ENCODE measurements at regions not wholly inside any gene's neighbourhood (a gene's known extent, or its start where the extent isn't known, plus 50 kb on each side); places are given as distances from the start of the nearest gene placed in this dataset.
"Not testable (repeated sequence)": the region's sequence is repeated elsewhere in the genome, so short reads cannot be mapped to it uniquely, and the experiment has no call there.

DNA sequence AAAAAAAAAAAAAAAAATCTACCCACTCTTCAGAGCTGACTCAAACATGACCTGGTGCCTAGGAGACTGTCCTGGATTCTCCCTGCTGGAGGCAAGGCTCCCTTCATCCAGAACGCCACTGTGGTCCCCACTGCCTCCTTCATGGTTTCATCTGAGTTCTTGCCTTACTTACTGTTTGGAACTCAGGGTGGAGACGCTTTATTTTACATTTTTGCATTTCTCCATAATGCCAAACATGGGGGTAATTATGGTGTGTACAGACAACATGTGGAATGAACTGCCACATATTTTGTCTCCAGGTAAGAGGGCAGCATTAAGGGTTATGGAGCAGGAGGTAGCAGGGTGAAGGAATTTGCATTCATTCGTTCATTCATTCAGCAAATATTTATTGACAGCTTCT is 58.1 kb upstream of the KCNK12 start:
- H3K4me3 ChIP-seq (ENCODE audit: insufficient read depth, low read depth, low read length) = no peak overlapping the region
- peaks cover 2% of the 10 kb centered on the region; the same call in 1 of the 2 replicates for H3K27me3 ChIP-seq (ENCODE audit: control insufficient read depth, insufficient read depth, low read length)
- DNase-seq = no peak
- H3K36me3 ChIP-seq (replicated peaks; ENCODE audit: control insufficient read depth, insufficient read depth, low read length) = no peaks in the 10 kb centered on the region

DNA sequence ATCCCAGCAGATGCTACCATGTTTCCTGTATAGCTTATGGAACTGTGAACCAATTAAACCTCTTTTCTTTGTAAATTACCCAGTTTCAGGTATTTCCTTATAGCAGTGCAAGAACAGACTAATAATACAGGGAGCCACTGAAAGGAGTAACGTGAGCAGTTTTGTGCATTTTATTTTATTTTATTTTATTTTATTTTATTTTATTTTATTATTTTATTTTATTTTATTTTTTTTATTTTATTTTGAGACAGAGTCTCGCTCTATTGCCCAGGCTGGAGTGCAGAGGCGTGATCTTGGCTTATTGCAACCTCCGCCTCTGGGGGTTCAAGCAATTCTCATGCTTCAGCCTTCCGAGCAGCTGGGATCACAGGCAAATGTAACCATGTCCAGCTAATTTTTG is 55.9 kb upstream of the KCNK12 start:
- Histone ChIP-seq H3K27me3 (ENCODE audit: control insufficient read depth, insufficient read depth, low read length) (peaks cover 2% of the 10 kb centered on the region; the same call in 1 of the 2 replicates), H3K36me3 (replicated peaks; ENCODE audit: control insufficient read depth, insufficient read depth, low read length) (no peaks in the 10 kb centered on the region), H3K4me3 (ENCODE audit: insufficient read depth, low read depth, low read length) (no peak overlapping the region)
- DNase-seq = no peak

DNA sequence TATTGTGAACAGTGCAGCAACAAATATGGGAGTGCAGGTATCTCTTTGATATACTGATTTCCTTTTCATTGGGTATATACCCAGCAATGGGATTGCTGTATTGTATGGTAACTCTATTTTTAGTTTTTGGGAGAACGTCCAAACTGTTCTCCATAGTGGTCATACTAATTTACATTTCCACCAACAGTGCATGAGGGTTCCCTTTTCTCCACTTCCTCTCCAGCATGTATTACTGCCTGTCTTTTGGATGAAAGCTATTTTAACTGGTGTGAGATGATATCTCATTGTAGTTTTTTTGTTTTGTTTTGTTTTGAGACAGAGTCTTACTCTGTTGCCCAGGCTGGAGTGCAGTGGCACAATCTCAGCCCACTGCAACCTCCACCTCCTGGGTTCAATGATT is 52.4 kb upstream of the KCNK12 start:
- not testable (repeated sequence) for H3K36me3 ChIP-seq (replicated peaks; ENCODE audit: control insufficient read depth, insufficient read depth, low read length); DNase-seq; H3K27me3 ChIP-seq (ENCODE audit: control insufficient read depth, insufficient read depth, low read length); H3K4me3 ChIP-seq (ENCODE audit: insufficient read depth, low read depth, low read length)

DNA sequence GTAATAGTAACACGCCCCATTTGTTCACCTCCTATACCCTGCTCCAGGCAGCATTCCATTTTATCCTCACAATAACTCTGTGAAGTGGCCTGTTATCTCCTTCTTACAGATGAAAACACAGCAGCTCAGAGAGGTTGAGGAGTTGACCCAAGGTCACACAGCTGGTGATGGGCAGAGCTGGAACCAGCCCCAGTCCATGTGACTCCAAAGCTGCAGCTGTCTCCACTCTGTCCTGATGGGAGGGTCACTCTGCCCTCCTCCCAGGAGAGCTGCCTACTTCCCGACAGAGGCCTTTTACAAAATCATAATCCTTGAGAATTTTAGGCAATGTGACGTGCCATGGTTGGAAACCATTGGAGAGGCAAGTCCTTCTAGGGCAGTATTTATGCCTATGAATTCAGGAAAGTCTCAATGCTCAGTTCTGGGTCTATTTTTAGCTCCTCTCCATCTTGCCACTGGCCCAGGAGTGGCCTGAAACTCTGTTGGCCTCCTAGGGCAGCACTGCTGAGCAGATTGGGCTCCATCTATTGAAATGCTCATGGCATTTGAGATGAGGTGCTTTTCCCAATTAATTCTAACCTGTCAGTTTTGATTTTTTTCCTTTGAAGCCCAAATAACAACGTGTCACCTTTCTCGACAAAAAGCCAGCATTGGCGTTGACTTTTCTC is 50.1 kb upstream of the KCNK12 start:
- H3K27me3 ChIP-seq (ENCODE audit: control insufficient read depth, insufficient read depth, low read length) = no peaks in the 10 kb centered on the region
- DNase-seq = no peak
- H3K36me3 ChIP-seq (replicated peaks; ENCODE audit: control insufficient read depth, insufficient read depth, low read length) = no peaks in the 10 kb centered on the region
- no peak overlapping the region for H3K4me3 ChIP-seq (ENCODE audit: insufficient read depth, low read depth, low read length)
